ENCODE measurements at regions not wholly inside any gene's neighbourhood (a gene's known extent, or its start where the extent isn't known, plus 50 kb on each side); places are given as distances from the start of the nearest gene placed in this dataset.

DNA sequence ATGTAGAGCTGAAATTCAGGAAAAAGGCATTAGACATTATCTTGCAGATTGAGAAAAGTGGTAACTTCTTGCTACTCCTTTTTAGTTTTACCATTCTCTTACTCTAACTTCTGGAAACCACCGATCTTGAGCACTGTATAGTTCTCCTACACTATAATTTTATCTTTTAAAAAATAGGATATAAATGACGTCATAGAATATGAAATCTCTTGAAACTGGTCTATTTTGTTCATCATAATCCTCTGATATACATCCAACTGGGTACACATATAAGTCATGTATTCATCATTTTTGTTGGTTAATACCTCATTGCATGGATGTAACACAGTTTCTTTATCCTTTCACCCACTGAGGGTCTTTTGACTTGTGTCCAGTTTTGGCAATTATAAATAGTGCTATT, 629.9 kb upstream of the PRR20A start:
- TF ChIP-seq CTCF (IDR thresholded peaks at IDR 0.05; ENCODE audit: insufficient read depth, low read depth, low read length) (no peak), EZH2 (IDR thresholded peaks at IDR 0.05; ENCODE audit: insufficient read depth, low read length) (no peak)

All from astrocyte (in vitro differentiated cells and primary cell).